ENCODE measurements at regions not wholly inside any gene's neighbourhood (a gene's known extent, or its start where the extent isn't known, plus 50 kb on each side); places are given as distances from the start of the nearest gene placed in this dataset.

DNA sequence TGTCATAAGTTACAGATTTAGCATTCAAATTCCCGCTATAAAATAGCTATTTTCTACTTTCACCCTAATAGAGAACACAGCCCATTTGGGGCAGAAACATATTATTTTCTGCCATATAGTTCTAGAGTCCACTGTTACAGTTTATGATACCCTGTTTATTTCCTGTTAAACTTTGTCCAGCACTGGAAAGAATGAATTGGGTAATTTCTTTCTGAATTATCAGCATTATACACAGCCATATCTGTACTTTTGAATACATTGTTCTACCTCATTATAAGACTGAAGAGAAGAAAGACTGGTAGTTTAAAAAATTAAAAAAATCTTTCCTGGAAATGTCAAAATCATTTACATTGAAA, 332.1 kb downstream of the DIRAS2 start:
- ChIA-PET CTCF (ENCODE audit: unreplicated experiment) (no interaction called here), POLR2A (interaction anchor here (1.0 kb wide), 1 partner anchor 9 kb away, joined by 3 read pairs; no protein-coding TSS in a partner anchor)
- H3K27ac ChIP-seq (ENCODE audit: low read depth, low read length, poor library complexity, severe bottlenecking), result no peak overlapping the region
- no peak overlapping the region for H3K4me3 ChIP-seq (ENCODE audit: low read depth, low read length, poor library complexity, severe bottlenecking)
- H4K20me1 ChIP-seq (ENCODE audit: insufficient read depth, low read length), result no peaks in the 10 kb centered on the region
- DNase-seq (ENCODE audit: low spot score), result no peak
- no peaks in the 10 kb centered on the region for H3K79me2 ChIP-seq (ENCODE audit: insufficient read depth, low read depth, low read length)
- TF ChIP-seq EZH2phosphoT487 (IDR thresholded peaks at IDR 0.05; ENCODE audit: borderline replicate concordance, low read depth, low read length), result no peak
- TF ChIP-seq, protein P1, sequence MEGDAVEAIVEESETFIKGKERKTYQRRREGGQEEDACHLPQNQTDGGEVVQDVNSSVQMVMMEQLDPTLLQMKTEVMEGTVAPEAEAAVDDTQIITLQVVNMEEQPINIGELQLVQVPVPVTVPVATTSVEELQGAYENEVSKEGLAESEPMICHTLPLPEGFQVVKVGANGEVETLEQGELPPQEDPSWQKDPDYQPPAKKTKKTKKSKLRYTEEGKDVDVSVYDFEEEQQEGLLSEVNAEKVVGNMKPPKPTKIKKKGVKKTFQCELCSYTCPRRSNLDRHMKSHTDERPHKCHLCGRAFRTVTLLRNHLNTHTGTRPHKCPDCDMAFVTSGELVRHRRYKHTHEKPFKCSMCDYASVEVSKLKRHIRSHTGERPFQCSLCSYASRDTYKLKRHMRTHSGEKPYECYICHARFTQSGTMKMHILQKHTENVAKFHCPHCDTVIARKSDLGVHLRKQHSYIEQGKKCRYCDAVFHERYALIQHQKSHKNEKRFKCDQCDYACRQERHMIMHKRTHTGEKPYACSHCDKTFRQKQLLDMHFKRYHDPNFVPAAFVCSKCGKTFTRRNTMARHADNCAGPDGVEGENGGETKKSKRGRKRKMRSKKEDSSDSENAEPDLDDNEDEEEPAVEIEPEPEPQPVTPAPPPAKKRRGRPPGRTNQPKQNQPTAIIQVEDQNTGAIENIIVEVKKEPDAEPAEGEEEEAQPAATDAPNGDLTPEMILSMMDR (conservative IDR thresholded peaks at IDR 0.05; ENCODE audit: low read length), result no peak
- H3K9me2 ChIP-seq (ENCODE audit: insufficient read depth, low read length), result no peaks in the 10 kb centered on the region
- no peak overlapping the region for H2AFZ ChIP-seq (ENCODE audit: low read length)
- H3K9me3 ChIP-seq (ENCODE audit: low read length), result no peaks in the 10 kb centered on the region
- intact Hi-C loops (cut with micrococcal nuclease; ENCODE audit: unreplicated experiment), result no loop called here
- H3K4me2 ChIP-seq (ENCODE audit: low read length), result no peak overlapping the region
- H3K4me1 ChIP-seq (ENCODE audit: insufficient read depth, low read length, poor library complexity, severe bottlenecking), result no peaks in the 10 kb centered on the region
- H3K36me3 ChIP-seq (ENCODE audit: insufficient read depth, low read length), result no peaks in the 10 kb centered on the region
- BruUV-seq (replicated peaks), result no TSS peak

DNA sequence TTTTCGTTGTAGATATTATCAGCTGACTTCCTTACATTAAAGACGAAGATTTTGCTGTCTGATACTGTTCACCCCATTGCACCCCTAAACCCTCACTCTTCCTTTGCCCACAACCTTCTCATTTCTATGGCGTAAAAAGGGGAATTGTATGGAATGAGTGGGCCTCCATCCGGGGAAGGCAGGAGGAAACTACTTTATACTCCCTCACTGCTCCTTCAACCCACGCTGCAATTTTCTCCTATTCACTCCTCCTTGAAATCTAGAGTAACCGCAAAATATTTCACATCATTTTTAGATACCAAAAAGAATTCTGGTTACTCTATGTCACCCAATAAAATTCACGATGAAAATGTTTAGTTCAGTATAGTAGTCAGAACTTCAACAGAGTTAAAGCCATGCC, 330.8 kb downstream of the DIRAS2 start:
- no TSS peak for BruUV-seq (replicated peaks)

DNA sequence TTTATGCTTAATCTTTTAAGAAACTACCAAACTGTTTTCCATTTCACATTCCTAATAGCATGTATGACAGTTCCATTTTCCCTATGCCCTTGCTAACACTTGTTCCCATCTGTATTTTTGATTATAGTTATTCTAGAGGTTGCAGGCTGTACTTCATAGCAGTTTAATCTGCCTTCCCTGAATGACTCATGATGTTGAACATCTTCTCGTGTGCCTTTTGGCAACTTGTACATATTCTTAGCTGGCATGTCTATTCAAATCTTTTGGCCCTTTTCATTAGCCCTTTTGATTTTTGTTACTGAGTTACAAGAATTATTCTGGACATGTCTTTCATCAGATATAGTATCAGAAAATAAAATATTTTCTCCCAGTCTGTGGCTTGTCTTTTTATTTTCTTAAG, 320.3 kb downstream of the DIRAS2 start:
- intact Hi-C loops (cut with micrococcal nuclease; ENCODE audit: unreplicated experiment), result no loop called here
- no peaks in the 10 kb centered on the region for H4K20me1 ChIP-seq (ENCODE audit: insufficient read depth, low read length)
- H3K9me3 ChIP-seq (ENCODE audit: low read length), result no peaks in the 10 kb centered on the region
- H3K79me2 ChIP-seq (ENCODE audit: insufficient read depth, low read depth, low read length), result no peaks in the 10 kb centered on the region
- no peaks in the 10 kb centered on the region for H3K9me2 ChIP-seq (ENCODE audit: insufficient read depth, low read length)
- BruUV-seq (replicated peaks), result no TSS peak
- TF ChIP-seq EZH2phosphoT487 (IDR thresholded peaks at IDR 0.05; ENCODE audit: borderline replicate concordance, low read depth, low read length), result no peak
- TF ChIP-seq, protein P1 (conservative IDR thresholded peaks at IDR 0.05; ENCODE audit: low read length), result no peak
- no peak overlapping the region for H2AFZ ChIP-seq (ENCODE audit: low read length)
- no peak overlapping the region for H3K4me2 ChIP-seq (ENCODE audit: low read length)
- H3K27ac ChIP-seq (ENCODE audit: low read depth, low read length, poor library complexity, severe bottlenecking), result no peak overlapping the region
- no peaks in the 10 kb centered on the region for H3K4me1 ChIP-seq (ENCODE audit: insufficient read depth, low read length, poor library complexity, severe bottlenecking)
- no peaks in the 10 kb centered on the region for H3K36me3 ChIP-seq (ENCODE audit: insufficient read depth, low read length)
- DNase-seq (ENCODE audit: low spot score), result no peak
- POLR2A ChIA-PET, result no interaction called here
- CTCF ChIA-PET (ENCODE audit: unreplicated experiment), result no interaction called here
- no peak overlapping the region for H3K4me3 ChIP-seq (ENCODE audit: low read depth, low read length, poor library complexity, severe bottlenecking)

More for the DNA sequence above, 330.8 kb downstream of the DIRAS2 start:
- Histone ChIP-seq H3K27ac (ENCODE audit: low read depth, low read length, poor library complexity, severe bottlenecking) (no peak overlapping the region), H3K4me1 (ENCODE audit: insufficient read depth, low read length, poor library complexity, severe bottlenecking) (no peaks in the 10 kb centered on the region), H3K4me3 (ENCODE audit: low read depth, low read length, poor library complexity, severe bottlenecking) (no peak overlapping the region), H3K9me2 (ENCODE audit: insufficient read depth, low read length) (no peaks in the 10 kb centered on the region), H3K36me3 (ENCODE audit: insufficient read depth, low read length) (no peaks in the 10 kb centered on the region), H2AFZ (ENCODE audit: low read length) (no peak overlapping the region), H4K20me1 (ENCODE audit: insufficient read depth, low read length) (no peaks in the 10 kb centered on the region), H3K79me2 (ENCODE audit: insufficient read depth, low read depth, low read length) (no peaks in the 10 kb centered on the region), H3K4me2 (ENCODE audit: low read length) (no peak overlapping the region), H3K9me3 (ENCODE audit: low read length) (no peaks in the 10 kb centered on the region)
- ChIA-PET POLR2A (interaction anchor here (1.1 kb wide), 1 partner anchor 43 kb away, joined by 5 read pairs; no protein-coding TSS in a partner anchor), CTCF (ENCODE audit: unreplicated experiment) (no interaction called here)
- TF ChIP-seq, protein P1 (conservative IDR thresholded peaks at IDR 0.05; ENCODE audit: low read length), result no peak
- intact Hi-C loops (cut with micrococcal nuclease; ENCODE audit: unreplicated experiment), result no loop called here
- no peak for DNase-seq (ENCODE audit: low spot score)

Data from OCI-LY7 (cell line).